ENCODE measurements at regions not wholly inside any gene's neighbourhood (a gene's known extent, or its start where the extent isn't known, plus 50 kb on each side); places are given as distances from the start of the nearest gene placed in this dataset.

- Histone ChIP-seq H3K36me3 (ENCODE audit: control insufficient read depth in 2 of 2, insufficient read depth in 2 of 2, low read length in 1 of 2) (no peaks in the 10 kb centered on the region), H3K79me2 (ENCODE audit: control insufficient read depth, insufficient read depth, low read length) (no peaks in the 10 kb centered on the region), H4K20me1 (ENCODE audit: control insufficient read depth, insufficient read depth) (no peaks in the 10 kb centered on the region), H3K9me3 (replicated peaks; ENCODE audit: control insufficient read depth, insufficient read depth, low read length) (no peaks in the 10 kb centered on the region), H3K27me3 (replicated peaks in 1 of 2; ENCODE audit: control insufficient read depth in 2 of 2, insufficient read depth in 2 of 2, low read length in 1 of 2) (no peaks in the 10 kb centered on the region), H3K4me1 (ENCODE audit: control insufficient read depth, insufficient read depth, low read length) (peaks cover 5% of the 10 kb centered on the region; the same call in 1 of the 2 replicates), H3K4me2 (ENCODE audit: control insufficient read depth, insufficient read depth) (no peak overlapping the region), H2AFZ (ENCODE audit: control insufficient read depth, low read depth, low read length) (no peak overlapping the region), H3K4me3 (no peak overlapping the region), H3K27ac (ENCODE audit: control insufficient read depth, insufficient read depth) (no peak overlapping the region), H3K9ac (ENCODE audit: control insufficient read depth, insufficient read depth, low read length) (no peak overlapping the region)
- WGBS (ENCODE audit: insufficient coverage, insufficient replicate concordance, low lambda C conversion rate, missing lambda C conversion rate) = 50% methylated on average over 7 of the region's 7 CpGs
- in situ Hi-C loops (cut with MboI) = no loop called here
- POLR2A ChIA-PET = no interaction called here
- RAD21 ChIA-PET (ENCODE audit: unreplicated experiment) = no interaction called here
- DNase-seq (ENCODE audit: low read depth, low spot score) (no peak), ATAC-seq (no peak), FAIRE-seq (no peak)
- TF ChIP-seq PAX5 (IDR thresholded peaks at IDR 0.05; ENCODE audit: borderline replicate concordance, low read depth, low read length) (no peak), USF2 (IDR thresholded peaks at IDR 0.05; ENCODE audit: borderline replicate concordance, low read depth, low read length) (no peak), REST (IDR thresholded peaks at IDR 0.05; ENCODE audit: low read depth, low read length) (no peak), IKZF1 (conservative IDR thresholded peaks at IDR 0.05) (no peak), CEBPZ (IDR thresholded peaks at IDR 0.05; ENCODE audit: low read depth, low read length) (no peak), SIX5 (IDR thresholded peaks at IDR 0.05; ENCODE audit: low read depth, low read length, severe bottlenecking) (no peak), HDAC2 (IDR thresholded peaks at IDR 0.05) (no peak), CREB1 (IDR thresholded peaks at IDR 0.05; ENCODE audit: low read depth) (no peak), ZNF592 (IDR thresholded peaks at IDR 0.05) (no peak), SP1 (IDR thresholded peaks at IDR 0.05; ENCODE audit: low read depth, low read length) (no peak)
- no TSS peak for BruUV-seq (replicated peaks)
- CTCF ChIA-PET = no interaction called here
- SMC1A ChIA-PET (ENCODE audit: uncharacterized antibody, unreplicated experiment) = no interaction called here
- intact Hi-C loops (cut with micrococcal nuclease; ENCODE audit: unreplicated experiment) = no loop called here
Observed at GRCh38 chr9:88781628-88782391, 209.5 kb upstream of the S1PR3 start.
